BE2C (cell line): ENCODE measurements at regions not wholly inside any gene's neighbourhood (a gene's known extent, or its start where the extent isn't known, plus 50 kb on each side); places are given as distances from the start of the nearest gene placed in this dataset.

ENCODE experiments used
- DNase-seq: peaks from one replicate; pipeline ENCODE4 v3.0.0-alpha.2; 2020
- H3K27me3 ChIP-seq: fragments of 250-450 bp; sonication (Bioruptor Pico); 2 replicates; pipeline ENCODE4 v1.5.1; 2020; ENCODE audit warnings: mild to moderate bottlenecking
- H3K36me3 ChIP-seq: fragments of 250-450 bp; sonication (Bioruptor Pico); 2 replicates; pipeline ENCODE4 v1.5.1; 2020; ENCODE audit warnings: mild to moderate bottlenecking
- H3K4me1 ChIP-seq: fragments of 250-450 bp; sonication (Bioruptor Pico); 2 replicates; pipeline ENCODE4 v1.5.1; 2020
- H3K4me3 ChIP-seq: 2 replicates; pipeline ENCODE4 v1.5.1; 2011; ENCODE audit warnings: low read depth, low read length
- H3K9me3 ChIP-seq: fragments of 250-450 bp; sonication (Bioruptor Pico); 2 replicates; pipeline ENCODE4 v1.5.1; 2020
- TF ChIP-seq, protein P1 (sequence below): IDR thresholded peaks from 2 replicates; pipeline ENCODE4 v1.5.1; 2012; ENCODE audit warnings: mild to moderate bottlenecking, low read depth, low read length

- peak; percentile 72 for DNase-seq
These were observed 844.9 kb upstream of the PHF14 start for GRCh38 chr7:10128748-10129147.

GRCh38 chr7:10138087-10138854 is 835.4 kb upstream of the PHF14 start:
- DNase-seq = no peak
- no peak overlapping the region for H3K4me3 ChIP-seq
- H3K9me3 ChIP-seq = no peaks in the 10 kb centered on the region
- H3K27me3 ChIP-seq = no peaks in the 10 kb centered on the region
- TF ChIP-seq, protein P1, sequence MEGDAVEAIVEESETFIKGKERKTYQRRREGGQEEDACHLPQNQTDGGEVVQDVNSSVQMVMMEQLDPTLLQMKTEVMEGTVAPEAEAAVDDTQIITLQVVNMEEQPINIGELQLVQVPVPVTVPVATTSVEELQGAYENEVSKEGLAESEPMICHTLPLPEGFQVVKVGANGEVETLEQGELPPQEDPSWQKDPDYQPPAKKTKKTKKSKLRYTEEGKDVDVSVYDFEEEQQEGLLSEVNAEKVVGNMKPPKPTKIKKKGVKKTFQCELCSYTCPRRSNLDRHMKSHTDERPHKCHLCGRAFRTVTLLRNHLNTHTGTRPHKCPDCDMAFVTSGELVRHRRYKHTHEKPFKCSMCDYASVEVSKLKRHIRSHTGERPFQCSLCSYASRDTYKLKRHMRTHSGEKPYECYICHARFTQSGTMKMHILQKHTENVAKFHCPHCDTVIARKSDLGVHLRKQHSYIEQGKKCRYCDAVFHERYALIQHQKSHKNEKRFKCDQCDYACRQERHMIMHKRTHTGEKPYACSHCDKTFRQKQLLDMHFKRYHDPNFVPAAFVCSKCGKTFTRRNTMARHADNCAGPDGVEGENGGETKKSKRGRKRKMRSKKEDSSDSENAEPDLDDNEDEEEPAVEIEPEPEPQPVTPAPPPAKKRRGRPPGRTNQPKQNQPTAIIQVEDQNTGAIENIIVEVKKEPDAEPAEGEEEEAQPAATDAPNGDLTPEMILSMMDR = no peak
- H3K36me3 ChIP-seq = no peaks in the 10 kb centered on the region
- peaks cover 12% of the 10 kb centered on the region for H3K4me1 ChIP-seq

More at GRCh38 chr7:10128748-10129147, 844.9 kb upstream of the PHF14 start:
- no peaks in the 10 kb centered on the region; the same call in 1 of the 2 replicates for H3K4me1 ChIP-seq
- no peak overlapping the region for H3K4me3 ChIP-seq
- no peaks in the 10 kb centered on the region for H3K27me3 ChIP-seq
- H3K9me3 ChIP-seq = no peaks in the 10 kb centered on the region
- H3K36me3 ChIP-seq = no peaks in the 10 kb centered on the region
- TF ChIP-seq, protein P1 = peak; percentile 75

GRCh38 chr7:10146271-10146670 is 827.4 kb upstream of the PHF14 start:
- Histone ChIP-seq H3K4me3 (no peak overlapping the region), H3K4me1 (no peaks in the 10 kb centered on the region), H3K36me3 (no peaks in the 10 kb centered on the region), H3K27me3 (no peaks in the 10 kb centered on the region), H3K9me3 (no peaks in the 10 kb centered on the region)
- TF ChIP-seq, protein P1 = no peak
- DNase-seq = no peak

- Histone ChIP-seq H3K27me3 (no peaks in the 10 kb centered on the region), H3K4me3 (no peak overlapping the region), H3K9me3 (no peaks in the 10 kb centered on the region), H3K4me1 (no peaks in the 10 kb centered on the region), H3K36me3 (no peaks in the 10 kb centered on the region)
- no peak for DNase-seq
- TF ChIP-seq, protein P1 = no peak
These were observed 816.7 kb upstream of the PHF14 start for GRCh38 chr7:10156972-10157371.

- no peak overlapping the region for H3K4me3 ChIP-seq
- no peak for DNase-seq
- H3K36me3 ChIP-seq = no peaks in the 10 kb centered on the region
These were observed 791.7 kb upstream of the PHF14 start for GRCh38 chr7:10181996-10182395.

GRCh38 chr7:10192074-10192473 is 781.6 kb upstream of the PHF14 start:
- Histone ChIP-seq H3K27me3 (no peaks in the 10 kb centered on the region), H3K4me1 (no peaks in the 10 kb centered on the region), H3K36me3 (no peaks in the 10 kb centered on the region), H3K9me3 (no peaks in the 10 kb centered on the region; the same call in 1 of the 2 replicates), H3K4me3 (no peak overlapping the region)
- TF ChIP-seq, protein P1 = no peak
- no peak for DNase-seq

More at GRCh38 chr7:10181996-10182395, 791.7 kb upstream of the PHF14 start:
- Histone ChIP-seq H3K9me3 (no peaks in the 10 kb centered on the region), H3K27me3 (no peaks in the 10 kb centered on the region), H3K4me1 (no peaks in the 10 kb centered on the region)
- TF ChIP-seq, protein P1 = no peak
